ENCODE measurements at regions not wholly inside any gene's neighbourhood (a gene's known extent, or its start where the extent isn't known, plus 50 kb on each side); places are given as distances from the start of the nearest gene placed in this dataset.
"Not testable (repeated sequence)": the region's sequence is repeated elsewhere in the genome, so short reads cannot be mapped to it uniquely, and the experiment has no call there.

DNA sequence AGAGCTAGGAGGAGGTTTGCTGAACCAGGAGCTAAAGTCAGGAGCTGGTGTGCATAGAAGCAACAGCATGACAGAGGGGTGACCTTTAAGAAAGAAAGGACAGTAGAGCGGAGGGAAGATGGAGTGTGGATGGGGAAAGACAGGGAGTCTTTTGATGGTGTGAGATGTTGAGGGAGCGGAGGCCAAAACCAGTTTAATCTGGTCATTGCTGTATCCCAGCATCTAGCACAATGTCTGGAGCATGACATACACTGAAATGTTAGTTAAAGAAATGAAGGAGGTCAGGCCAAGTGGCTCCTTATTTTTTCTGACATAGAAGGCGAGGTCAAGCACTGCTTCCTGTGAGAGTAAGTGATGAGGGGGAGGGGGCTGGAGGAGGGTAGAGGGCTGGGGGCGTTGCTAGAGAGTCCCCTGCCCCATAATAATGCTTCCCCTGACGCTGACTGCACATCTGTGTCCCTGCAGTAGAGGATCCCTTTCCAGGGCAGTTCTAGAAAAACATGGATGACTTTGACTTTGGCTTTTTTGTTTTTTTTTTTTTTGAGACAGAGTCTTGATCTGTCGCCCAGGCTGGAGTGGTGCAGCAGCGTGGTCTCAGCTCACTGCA, 70.2 kb downstream of the ZNF467 start:
- Histone ChIP-seq H3K27ac (ENCODE audit: low read depth, low read length) (no peak overlapping the region), H3K4me1 (ENCODE audit: insufficient read depth, low read length) (no peaks in the 10 kb centered on the region), H3K27me3 (ENCODE audit: insufficient read depth, low read length, poor library complexity, severe bottlenecking) (no peaks in the 10 kb centered on the region), H3K36me3 (ENCODE audit: insufficient read depth, low read length) (no peaks in the 10 kb centered on the region), H3K4me3 (ENCODE audit: low read length) (no peak overlapping the region), H3K9me3 (ENCODE audit: low read length) (no peaks in the 10 kb centered on the region)
- no peak for DNase-seq
- Mint-ChIP-seq H3K27ac (no peak overlapping the region), H3K27me3 (peaks cover 14 to 28% of the 10 kb centered on the region in 2 donors), H3K36me3 (peaks cover 0 to 3% (median 0%) of the 10 kb centered on the region in 3 donors), H3K4me1 (no peaks in the 10 kb centered on the region), H3K9me3 (peaks cover 1 to 7% (median 5%) of the 10 kb centered on the region in 5 donors), H3K4me3 (no peak overlapping the region)
- ChIA-PET CTCF (no interaction called here), POLR2A (no interaction called here)

DNA sequence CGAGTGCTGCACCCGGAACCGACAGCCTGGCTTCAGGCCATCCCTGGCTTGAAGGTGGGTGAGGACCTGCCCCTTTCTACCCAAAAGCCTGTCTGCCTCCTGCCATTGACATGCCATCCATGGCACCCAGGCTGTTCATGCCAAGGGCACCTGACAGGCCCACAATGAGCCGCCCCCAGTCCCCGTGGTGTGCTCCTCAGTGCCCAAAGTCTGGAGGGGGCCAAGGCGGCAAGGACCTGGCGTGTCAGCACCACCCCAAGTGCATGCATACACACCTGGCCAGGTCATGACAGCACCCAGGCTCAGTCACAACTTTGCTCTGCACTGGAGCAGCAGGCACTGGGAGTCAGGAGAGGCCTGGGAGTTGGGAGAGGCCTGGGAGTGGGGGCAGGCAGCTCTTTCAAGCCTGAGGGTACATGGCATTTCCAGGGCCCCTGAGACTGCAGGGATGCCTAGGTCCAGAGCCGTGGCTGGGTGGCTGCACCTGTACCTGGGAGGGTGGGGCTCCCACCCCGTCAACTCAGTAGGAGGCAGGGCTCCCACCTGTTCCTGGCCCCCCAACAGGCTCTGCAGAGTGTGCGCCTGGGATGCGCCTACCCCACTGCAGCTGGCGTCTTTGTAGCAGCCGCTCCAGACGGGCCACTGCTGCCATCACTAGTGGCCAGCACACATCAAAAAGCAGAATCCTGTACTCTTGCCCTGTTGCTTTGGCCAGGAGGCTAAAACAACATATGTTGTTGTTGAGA, 71.7 kb downstream of the ZNF467 start:
- Histone ChIP-seq H3K4me1 (ENCODE audit: insufficient read depth, low read length) (no peaks in the 10 kb centered on the region), H3K36me3 (ENCODE audit: insufficient read depth, low read length) (no peaks in the 10 kb centered on the region), H3K9me3 (ENCODE audit: low read length) (no peaks in the 10 kb centered on the region), H3K27me3 (ENCODE audit: insufficient read depth, low read length, poor library complexity, severe bottlenecking) (no peaks in the 10 kb centered on the region), H3K27ac (ENCODE audit: low read depth, low read length) (no peak overlapping the region), H3K4me3 (ENCODE audit: low read length) (no peak overlapping the region)
- no peak for DNase-seq
- ChIA-PET POLR2A (no interaction called here), CTCF (no interaction called here)
- no peak overlapping the region for H3K4me3 Mint-ChIP-seq
- no peak overlapping the region for H3K27ac Mint-ChIP-seq
- H3K9me3 Mint-ChIP-seq = peaks cover 9 to 15% (median 13%) of the 10 kb centered on the region in 5 donors
- H3K36me3 Mint-ChIP-seq = no peaks in the 10 kb centered on the region
- peaks cover 16 to 20% of the 10 kb centered on the region in 2 donors for H3K27me3 Mint-ChIP-seq
- no peaks in the 10 kb centered on the region for H3K4me1 Mint-ChIP-seq

DNA sequence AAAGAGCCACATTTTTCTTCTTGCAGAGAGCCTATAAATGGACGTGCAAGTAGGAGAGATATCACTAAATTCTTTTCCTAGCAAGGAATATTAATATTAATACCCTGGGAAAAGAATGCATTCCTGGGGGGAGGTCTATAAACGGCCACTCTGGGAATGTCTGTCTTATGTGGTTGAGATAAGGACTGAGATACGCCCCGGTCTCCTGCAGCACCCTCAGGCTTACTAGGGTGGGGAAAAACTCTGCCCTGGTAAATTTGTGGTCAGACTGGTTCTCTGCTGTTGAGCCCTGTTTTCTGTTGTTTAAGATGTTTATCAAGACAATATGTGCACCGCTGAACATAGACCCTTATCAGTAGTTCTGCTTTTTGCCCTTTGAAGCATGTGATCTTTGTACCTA, 75.6 kb downstream of the ZNF467 start:
- H3K4me3 ChIP-seq (ENCODE audit: low read length); H3K9me3 ChIP-seq (ENCODE audit: low read length); H3K36me3 ChIP-seq (ENCODE audit: insufficient read depth, low read length); H3K4me1 ChIP-seq (ENCODE audit: insufficient read depth, low read length); H3K27ac Mint-ChIP-seq; H3K27ac ChIP-seq (ENCODE audit: low read depth, low read length); CTCF ChIA-PET; POLR2A ChIA-PET; H3K4me3 Mint-ChIP-seq; DNase-seq; H3K36me3 Mint-ChIP-seq; H3K4me1 Mint-ChIP-seq; H3K27me3 ChIP-seq (ENCODE audit: insufficient read depth, low read length, poor library complexity, severe bottlenecking): not testable (repeated sequence)
- Mint-ChIP-seq H3K9me3 (peaks cover 9 to 16% (median 15%) of the 10 kb centered on the region in 5 donors), H3K27me3 (peaks cover 27 to 34% of the 10 kb centered on the region in 2 donors)

DNA sequence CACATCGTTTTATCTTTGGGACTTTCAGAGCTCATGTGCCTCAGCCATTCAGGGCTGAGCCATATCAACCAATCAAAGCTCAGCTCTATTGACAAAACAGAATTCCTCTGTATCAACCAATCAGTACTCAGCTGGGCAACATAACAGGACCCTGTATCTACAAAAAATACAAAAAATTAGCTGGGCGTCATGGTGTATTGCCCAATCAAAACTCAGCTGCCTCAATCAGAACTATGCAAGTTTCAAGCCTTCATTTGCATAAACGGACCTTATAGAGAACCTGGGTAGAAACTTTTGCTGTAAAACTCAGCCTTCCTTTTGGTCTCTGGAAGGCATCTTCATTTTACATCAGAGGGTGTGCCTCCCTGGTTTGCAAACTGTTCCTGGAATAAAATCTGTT, 77.1 kb downstream of the ZNF467 start:
- Mint-ChIP-seq H3K9me3 (peaks cover 9 to 16% (median 16%) of the 10 kb centered on the region in 5 donors), H3K27ac (no peak overlapping the region), H3K27me3 (peaks cover 35 to 39% of the 10 kb centered on the region in 2 donors), H3K36me3 (no peaks in the 10 kb centered on the region), H3K4me3 (no peak overlapping the region), H3K4me1 (peaks cover 0 to 4% (median 4%) of the 10 kb centered on the region in 3 donors)
- no peaks in the 10 kb centered on the region for H3K36me3 ChIP-seq (ENCODE audit: insufficient read depth, low read length)
- ChIA-PET POLR2A (no interaction called here), CTCF (no interaction called here)
- H3K9me3 ChIP-seq (ENCODE audit: low read length) = no peaks in the 10 kb centered on the region
- H3K27me3 ChIP-seq (ENCODE audit: insufficient read depth, low read length, poor library complexity, severe bottlenecking) = peaks cover 11% of the 10 kb centered on the region
- no peaks in the 10 kb centered on the region for H3K4me1 ChIP-seq (ENCODE audit: insufficient read depth, low read length)
- no peak overlapping the region for H3K4me3 ChIP-seq (ENCODE audit: low read length)
- DNase-seq = no peak
- H3K27ac ChIP-seq (ENCODE audit: low read depth, low read length) = no peak overlapping the region

DNA sequence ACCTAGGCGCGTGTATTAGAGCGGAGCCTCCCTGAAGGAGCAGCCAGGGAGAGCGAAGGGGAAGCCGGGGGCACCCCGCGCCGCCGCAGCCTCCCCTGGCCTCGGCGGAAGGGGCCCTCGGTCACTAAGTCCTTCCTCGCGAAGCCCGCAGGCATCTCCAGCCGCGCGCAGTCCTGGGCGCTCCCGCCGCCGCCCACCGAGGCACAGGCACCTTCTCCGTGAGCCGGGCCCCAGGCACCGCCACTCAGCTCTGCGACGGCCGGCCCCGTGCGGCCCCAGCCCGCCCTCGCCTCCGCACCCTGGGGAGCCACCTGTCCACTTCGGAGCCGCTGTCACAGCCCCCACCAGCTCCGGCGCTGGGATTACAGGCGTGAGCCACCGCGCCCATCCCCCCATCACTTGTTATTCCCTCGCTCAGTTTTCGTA, 80.8 kb downstream of the ZNF467 start:
- Histone ChIP-seq H3K4me1 (ENCODE audit: insufficient read depth, low read length) (no peaks in the 10 kb centered on the region), H3K27ac (ENCODE audit: low read depth, low read length) (no peak overlapping the region), H3K4me3 (ENCODE audit: low read length) (no peak overlapping the region), H3K9me3 (ENCODE audit: low read length) (no peaks in the 10 kb centered on the region), H3K27me3 (ENCODE audit: insufficient read depth, low read length, poor library complexity, severe bottlenecking) (peaks cover 28% of the 10 kb centered on the region), H3K36me3 (ENCODE audit: insufficient read depth, low read length) (no peaks in the 10 kb centered on the region)
- POLR2A ChIA-PET = no interaction called here
- Mint-ChIP-seq H3K4me3 (no peak overlapping the region), H3K9me3 (peaks cover 3 to 14% (median 5%) of the 10 kb centered on the region in 5 donors), H3K36me3 (no peaks in the 10 kb centered on the region), H3K27ac (no peak overlapping the region), H3K27me3 (peaks cover 55 to 60% of the 10 kb centered on the region in 2 donors), H3K4me1 (peaks cover 0 to 4% (median 4%) of the 10 kb centered on the region in 3 donors)
- DNase-seq = no peak
- CTCF ChIA-PET = no interaction called here

DNA sequence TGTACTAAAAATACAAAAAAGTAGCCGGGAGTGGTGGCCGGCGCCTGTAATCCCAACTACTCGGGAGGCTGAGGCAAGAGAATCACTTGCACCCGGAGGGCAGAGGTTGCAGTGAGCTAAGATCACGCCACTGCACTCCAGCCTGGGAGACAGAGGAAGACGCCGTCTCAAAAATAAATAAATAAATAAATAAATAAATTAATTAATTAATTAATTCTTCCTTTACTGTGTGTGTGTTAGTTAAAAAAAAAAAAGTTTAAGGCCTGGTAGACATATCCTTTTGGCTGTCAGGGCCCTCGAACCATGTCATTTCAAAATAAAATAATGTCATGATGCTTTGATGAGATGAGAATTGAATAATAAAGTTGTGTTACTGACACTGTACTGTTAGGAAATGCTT, 81.3 kb downstream of the ZNF467 start:
- H3K4me1 ChIP-seq (ENCODE audit: insufficient read depth, low read length) = no peaks in the 10 kb centered on the region
- H3K4me3 ChIP-seq (ENCODE audit: low read length) = no peak overlapping the region
- Mint-ChIP-seq H3K27me3 (peaks cover 57 to 65% of the 10 kb centered on the region in 2 donors), H3K4me1 (peaks cover 0 to 4% (median 4%) of the 10 kb centered on the region in 3 donors), H3K4me3 (no peak overlapping the region), H3K9me3 (peaks cover 3 to 12% (median 3%) of the 10 kb centered on the region in 5 donors), H3K36me3 (no peaks in the 10 kb centered on the region), H3K27ac (no peak overlapping the region)
- H3K9me3 ChIP-seq (ENCODE audit: low read length) = no peaks in the 10 kb centered on the region
- ChIA-PET CTCF (no interaction called here), POLR2A (no interaction called here)
- no peaks in the 10 kb centered on the region for H3K36me3 ChIP-seq (ENCODE audit: insufficient read depth, low read length)
- H3K27ac ChIP-seq (ENCODE audit: low read depth, low read length) = no peak overlapping the region
- peaks cover 28% of the 10 kb centered on the region for H3K27me3 ChIP-seq (ENCODE audit: insufficient read depth, low read length, poor library complexity, severe bottlenecking)
- no peak for DNase-seq

DNA sequence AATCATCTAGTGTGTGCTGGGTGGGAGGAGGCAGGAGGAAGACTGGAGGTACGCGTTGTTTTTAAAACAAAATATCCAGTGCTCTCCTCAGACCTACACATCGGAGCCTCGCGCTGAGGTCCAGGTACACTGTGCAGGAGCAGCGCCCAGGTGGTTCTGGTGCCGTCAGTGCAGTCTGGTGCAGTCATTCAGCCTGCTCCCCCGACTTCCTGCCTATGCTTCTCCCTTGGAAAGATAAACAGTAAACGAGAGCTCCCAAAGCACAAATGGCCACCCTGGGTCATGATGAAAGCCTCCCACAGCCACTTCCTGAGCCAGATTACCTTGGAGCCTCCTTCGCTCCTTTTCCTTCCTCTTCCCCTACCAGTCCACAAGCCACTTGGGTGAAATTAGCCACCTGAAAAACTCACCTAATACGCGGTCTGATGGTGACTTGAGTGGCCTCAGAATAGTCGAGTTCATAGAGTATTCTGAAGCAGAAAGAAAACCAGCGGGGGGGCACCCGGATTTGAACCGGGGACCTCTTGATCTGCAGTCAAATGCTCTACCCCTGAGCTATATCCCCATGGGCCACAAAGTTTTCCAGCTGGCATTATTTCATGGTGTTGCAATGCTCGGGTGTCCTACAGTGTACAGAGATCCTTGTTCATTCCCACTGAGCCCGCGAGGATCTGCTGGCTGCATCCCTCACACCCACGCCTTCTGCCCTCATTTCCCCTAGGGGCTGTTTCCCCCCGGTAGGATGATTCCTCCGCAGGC, 82.5 kb downstream of the ZNF467 start:
- Histone ChIP-seq H3K27ac (ENCODE audit: low read depth, low read length) (no peak overlapping the region), H3K27me3 (ENCODE audit: insufficient read depth, low read length, poor library complexity, severe bottlenecking) (peaks cover 28% of the 10 kb centered on the region), H3K36me3 (ENCODE audit: insufficient read depth, low read length) (no peaks in the 10 kb centered on the region), H3K4me3 (ENCODE audit: low read length) (no peak overlapping the region), H3K9me3 (ENCODE audit: low read length) (no peaks in the 10 kb centered on the region), H3K4me1 (ENCODE audit: insufficient read depth, low read length) (no peaks in the 10 kb centered on the region)
- POLR2A ChIA-PET = no interaction called here
- peaks cover 0 to 4% (median 4%) of the 10 kb centered on the region in 3 donors for H3K4me1 Mint-ChIP-seq
- H3K27ac Mint-ChIP-seq = no peak overlapping the region
- CTCF ChIA-PET = no interaction called here
- H3K9me3 Mint-ChIP-seq = peaks cover 0 to 10% (median 2%) of the 10 kb centered on the region in 5 donors
- peaks cover 0 to 2% (median 0%) of the 10 kb centered on the region in 3 donors for H3K36me3 Mint-ChIP-seq
- DNase-seq = no peak
- H3K4me3 Mint-ChIP-seq = no peak overlapping the region
- peaks cover 63 to 73% of the 10 kb centered on the region in 2 donors for H3K27me3 Mint-ChIP-seq

DNA sequence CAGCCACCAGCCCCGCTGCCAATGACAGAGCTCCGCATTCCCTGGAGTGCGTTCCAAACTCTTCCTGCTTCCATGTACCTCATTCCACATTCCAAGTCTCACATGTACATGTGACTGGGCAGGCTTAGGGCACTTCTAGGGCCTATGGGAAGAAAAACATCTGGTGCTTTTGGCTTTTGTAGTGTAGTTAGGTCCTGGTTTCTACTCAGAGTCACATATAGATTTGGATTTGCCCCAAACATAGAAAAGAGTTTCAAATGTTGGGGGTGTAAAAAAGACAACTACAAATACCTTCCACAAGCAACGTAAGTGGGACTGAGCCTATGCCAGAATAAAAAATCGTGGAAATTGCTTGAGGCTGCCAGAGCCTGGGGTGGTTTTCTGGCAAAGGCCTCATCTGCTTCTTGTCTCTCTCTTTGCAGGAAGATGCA, 84.1 kb downstream of the ZNF467 start:
- ChIA-PET CTCF (no interaction called here), POLR2A (no interaction called here)
- no peaks in the 10 kb centered on the region for H3K9me3 ChIP-seq (ENCODE audit: low read length)
- peaks cover 25% of the 10 kb centered on the region for H3K27me3 ChIP-seq (ENCODE audit: insufficient read depth, low read length, poor library complexity, severe bottlenecking)
- peaks cover 0 to 2% (median 0%) of the 10 kb centered on the region in 3 donors for H3K36me3 Mint-ChIP-seq
- H3K4me3 Mint-ChIP-seq = no peak overlapping the region
- H3K4me1 ChIP-seq (ENCODE audit: insufficient read depth, low read length) = no peaks in the 10 kb centered on the region
- no peak overlapping the region for H3K4me3 ChIP-seq (ENCODE audit: low read length)
- no peaks in the 10 kb centered on the region for H3K36me3 ChIP-seq (ENCODE audit: insufficient read depth, low read length)
- H3K27ac ChIP-seq (ENCODE audit: low read depth, low read length) = no peak overlapping the region
- peaks cover 0 to 4% (median 4%) of the 10 kb centered on the region in 3 donors for H3K4me1 Mint-ChIP-seq
- H3K27ac Mint-ChIP-seq = no peak overlapping the region
- DNase-seq = no peak
- H3K9me3 Mint-ChIP-seq = peaks cover 0 to 7% (median 2%) of the 10 kb centered on the region in 5 donors
- peaks cover 55 to 75% of the 10 kb centered on the region in 2 donors for H3K27me3 Mint-ChIP-seq
